ENCODE measurements at regions not wholly inside any gene's neighbourhood (a gene's known extent, or its start where the extent isn't known, plus 50 kb on each side); places are given as distances from the start of the nearest gene placed in this dataset.

DNA sequence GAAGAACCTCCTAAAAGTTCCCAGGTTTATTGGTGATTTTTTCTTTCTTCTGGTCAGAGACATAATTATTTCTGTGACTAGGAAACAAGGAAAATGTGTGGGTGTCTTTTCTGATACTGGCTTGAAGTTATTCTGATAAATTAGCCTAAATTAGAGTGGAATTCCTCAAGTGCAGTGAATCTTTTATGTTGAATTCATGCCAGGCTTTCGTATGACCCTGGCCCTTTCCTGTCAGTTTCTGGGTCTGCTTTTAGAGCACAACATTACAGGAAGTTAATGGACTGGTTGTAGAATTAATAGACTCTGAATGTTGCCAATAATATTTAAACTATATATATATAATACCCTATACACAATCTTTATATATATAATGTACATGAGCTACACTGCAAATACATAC lies 230.6 kb upstream of the KIAA1217 start:
- FAIRE-seq: no peak
- no peak overlapping the region for H3K4me2 ChIP-seq (ENCODE audit: insufficient read depth in 1 of 2, low read depth in 2 of 2, low read length in 2 of 2)
- H4K5ac ChIP-seq (ENCODE audit: insufficient read length, low read depth, low read length): no peak overlapping the region
- no peak overlapping the region for H3K4ac ChIP-seq (replicated peaks; ENCODE audit: insufficient read length, low read depth, low read length)
- ChIA-PET CTCF (ENCODE audit: partially characterized antibody) (interaction anchor here (0.6 kb wide), 1 partner anchor 331 kb away, joined by 3 read pairs; no protein-coding TSS in a partner anchor), POLR2A (ENCODE audit: partially characterized antibody) (no interaction called here)
- DNase-seq (ENCODE audit: low read depth in 1 of 2, low spot score in 2 of 2): no peak
- no peak for TF ChIP-seq CEBPB (IDR thresholded peaks at IDR 0.05; ENCODE audit: low read depth, low read length)
- TF ChIP-seq SIRT6 (IDR thresholded peaks at IDR 0.05; ENCODE audit: low read length): no peak
- no peak for TF ChIP-seq SP2 (IDR thresholded peaks at IDR 0.05; ENCODE audit: low read length)
- no peak for TF ChIP-seq EZH2 (IDR thresholded peaks at IDR 0.05; ENCODE audit: low read depth, low read length, severe bottlenecking)
- TF ChIP-seq CBX5 (IDR thresholded peaks at IDR 0.05; ENCODE audit: low read depth, low read length): no peak
- no peak for TF ChIP-seq ASH2L (IDR thresholded peaks at IDR 0.05; ENCODE audit: low read length)
- TF ChIP-seq CTBP2 (IDR thresholded peaks at IDR 0.05; ENCODE audit: borderline replicate concordance, insufficient read depth, insufficient read length, low read length): no peak
- no peak for TF ChIP-seq JUND (IDR thresholded peaks at IDR 0.05; ENCODE audit: low read length)
- TF ChIP-seq TAF1 (IDR thresholded peaks at IDR 0.05; ENCODE audit: low read depth, low read length): no peak
- TF ChIP-seq HDAC6 (IDR thresholded peaks at IDR 0.05; ENCODE audit: low read depth, low read length): no peak
- no peak for TF ChIP-seq SIN3A (conservative IDR thresholded peaks at IDR 0.05 in 1 of 2, IDR thresholded peaks at IDR 0.05 in 1 of 2; ENCODE audit: low read depth in 1 of 2, low read length in 2 of 2)
- TF ChIP-seq CREB1 (IDR thresholded peaks at IDR 0.05): no peak
- no peaks in the 10 kb centered on the region for H4K20me1 ChIP-seq (replicated peaks in 1 of 2; ENCODE audit: control insufficient read depth in 1 of 2, insufficient read depth in 2 of 2, low read length in 2 of 2)
- H2AFZ ChIP-seq (ENCODE audit: low read length): no peak overlapping the region
- no peak overlapping the region for H4K91ac ChIP-seq (replicated peaks; ENCODE audit: insufficient read length, low read length)
- H3K79me1 ChIP-seq (ENCODE audit: low read depth, low read length): no peaks in the 10 kb centered on the region
- WGBS, 2 experiments (ENCODE audit: extremely low coverage in 1 of 2, insufficient coverage in 1 of 2, insufficient read length in 1 of 2, insufficient replicate concordance in 2 of 2, low coverage in 1 of 2, low lambda C conversion rate in 2 of 2, missing lambda C conversion rate in 1 of 2): 92% methylated on average over 1 of the region's 1 CpG; no CpG with 5 or more reads in 1 of the 2 experiments
- no peak overlapping the region for H3K14ac ChIP-seq (ENCODE audit: insufficient read length)
- no peak overlapping the region for H2BK15ac ChIP-seq (ENCODE audit: low read length)
- H2AK5ac ChIP-seq (ENCODE audit: low read depth, low read length): no peak overlapping the region
- peaks cover 0 to 2% (median 0%) of the 10 kb centered on the region in 4 experiments; a peak in 1 of 7 replicates for H3K4me1 ChIP-seq (replicated peaks in 1 of 4; ENCODE audit: control insufficient read depth in 3 of 4, insufficient read depth in 4 of 4, low read length in 3 of 4)
- H2BK5ac ChIP-seq (ENCODE audit: low read depth, low read length): no peak overlapping the region
- H3K18ac ChIP-seq (ENCODE audit: extremely low read depth, low read length): no peak overlapping the region
- no peaks in the 10 kb centered on the region for H3K36me3 ChIP-seq (ENCODE audit: control insufficient read depth in 2 of 4, insufficient read depth in 4 of 4, low read length in 3 of 4)
- no peaks in the 10 kb centered on the region for H3K9me3 ChIP-seq (ENCODE audit: insufficient read depth in 2 of 2, low read depth in 1 of 2, low read length in 1 of 2)
- H3K23me2 ChIP-seq (ENCODE audit: low read depth, low read length): no peaks in the 10 kb centered on the region
- no peaks in the 10 kb centered on the region for H3K79me2 ChIP-seq (ENCODE audit: control insufficient read depth in 1 of 2, insufficient read depth in 2 of 2, low read length in 2 of 2)
- H2BK12ac ChIP-seq (ENCODE audit: low read depth, low read length): no peak overlapping the region
- no peak overlapping the region for H2BK20ac ChIP-seq (ENCODE audit: low read length)
- no peak overlapping the region for H3K4me3 ChIP-seq (ENCODE audit: extremely low read depth in 1 of 4, insufficient read depth in 2 of 4, low read depth in 3 of 4, low read length in 4 of 4)
- no peak overlapping the region for H3K27ac ChIP-seq (ENCODE audit: low read depth, low read length)
- no peaks in the 10 kb centered on the region for H3K27me3 ChIP-seq (replicated peaks in 1 of 4; ENCODE audit: control insufficient read depth in 3 of 4, extremely low read depth in 1 of 4, insufficient read depth in 3 of 4, low read length in 3 of 4)
- H3K9ac ChIP-seq (replicated peaks in 1 of 4; ENCODE audit: extremely low read depth in 1 of 4, low read depth in 3 of 4, low read length in 3 of 4): no peak overlapping the region
- no peak overlapping the region for H3K56ac ChIP-seq (replicated peaks; ENCODE audit: insufficient read length, low read depth, low read length)
- no peak overlapping the region for H3K23ac ChIP-seq (ENCODE audit: insufficient read length)
- no peak overlapping the region for H2BK120ac ChIP-seq (replicated peaks; ENCODE audit: low read depth, low read length)
- no peak overlapping the region for H4K8ac ChIP-seq (ENCODE audit: extremely low read depth, insufficient read depth, low read length)
